KG1 (cell line): ENCODE measurements at regions not wholly inside any gene's neighbourhood (a gene's known extent, or its start where the extent isn't known, plus 50 kb on each side); places are given as distances from the start of the nearest gene placed in this dataset.

Experiments
- DNase-seq: peaks from one replicate; lab custom pipeline; 2025; lab: John Stamatoyannopoulos, UW

DNA sequence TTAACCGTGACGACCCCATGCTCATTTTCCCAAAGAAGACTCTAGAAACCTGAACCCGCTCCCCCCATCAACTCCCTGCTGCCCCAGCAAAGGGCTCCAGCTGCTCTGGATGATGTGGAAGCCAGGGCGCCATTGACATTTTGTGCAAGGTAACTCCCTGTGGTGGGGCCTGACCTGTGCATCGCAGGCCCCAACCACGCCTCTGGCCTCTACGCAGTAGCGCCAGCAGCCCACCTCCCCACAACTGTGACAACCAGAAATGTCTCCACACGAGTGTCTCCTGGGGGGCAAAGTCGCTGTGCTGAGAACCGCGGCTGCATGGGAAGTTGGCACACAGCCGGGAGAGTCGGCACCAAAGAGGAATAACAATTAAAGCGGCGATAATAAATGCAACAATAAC lies 86.9 kb upstream of the PRR5 start:
- DNase-seq = no peak

DNA sequence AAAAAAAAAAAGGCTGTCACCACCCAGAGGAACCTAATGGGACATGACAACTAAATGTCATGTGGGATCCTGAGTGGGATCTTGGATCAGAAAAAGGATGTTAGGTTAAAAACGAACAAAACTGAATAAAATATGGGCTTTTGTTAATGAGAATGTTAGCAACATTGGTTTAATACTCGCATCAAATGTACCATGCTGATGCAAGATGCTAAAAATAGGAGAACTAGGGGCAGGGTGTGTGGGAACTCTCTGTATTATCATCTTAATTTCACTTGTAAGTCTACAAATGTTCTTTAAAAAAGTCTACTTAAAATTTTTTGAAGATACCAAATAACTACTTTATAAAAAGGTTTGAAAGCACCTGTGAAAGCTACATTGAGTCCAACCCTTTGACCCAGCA lies 88.8 kb upstream of the PRR5 start:
- no peak for DNase-seq

GRCh38 chr22:44611880-44612496 lies 90.0 kb upstream of the PRR5 start:
- no peak for DNase-seq

DNA sequence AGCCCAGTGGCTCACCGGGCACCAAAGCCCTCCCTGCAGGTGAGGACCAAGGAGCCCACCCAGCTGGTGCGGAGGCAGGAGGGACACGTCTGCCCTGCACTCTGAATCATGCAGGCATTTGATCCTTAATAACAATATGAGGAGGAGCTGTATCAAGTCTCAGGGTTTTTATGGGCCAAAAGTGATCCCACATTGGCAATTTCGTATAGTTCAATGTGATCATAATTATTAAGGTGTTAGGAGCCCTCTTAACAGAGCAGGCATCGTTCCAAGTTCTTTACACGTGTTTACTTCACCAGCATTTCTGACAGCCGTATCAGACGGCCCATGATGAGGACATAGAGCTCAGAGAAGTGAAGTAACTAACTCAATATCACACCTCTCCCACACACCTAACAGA lies 91.9 kb upstream of the PRR5 start:
- no peak for DNase-seq

GRCh38 chr22:44609400-44609988 lies 92.5 kb upstream of the PRR5 start:
- no peak for DNase-seq

DNA sequence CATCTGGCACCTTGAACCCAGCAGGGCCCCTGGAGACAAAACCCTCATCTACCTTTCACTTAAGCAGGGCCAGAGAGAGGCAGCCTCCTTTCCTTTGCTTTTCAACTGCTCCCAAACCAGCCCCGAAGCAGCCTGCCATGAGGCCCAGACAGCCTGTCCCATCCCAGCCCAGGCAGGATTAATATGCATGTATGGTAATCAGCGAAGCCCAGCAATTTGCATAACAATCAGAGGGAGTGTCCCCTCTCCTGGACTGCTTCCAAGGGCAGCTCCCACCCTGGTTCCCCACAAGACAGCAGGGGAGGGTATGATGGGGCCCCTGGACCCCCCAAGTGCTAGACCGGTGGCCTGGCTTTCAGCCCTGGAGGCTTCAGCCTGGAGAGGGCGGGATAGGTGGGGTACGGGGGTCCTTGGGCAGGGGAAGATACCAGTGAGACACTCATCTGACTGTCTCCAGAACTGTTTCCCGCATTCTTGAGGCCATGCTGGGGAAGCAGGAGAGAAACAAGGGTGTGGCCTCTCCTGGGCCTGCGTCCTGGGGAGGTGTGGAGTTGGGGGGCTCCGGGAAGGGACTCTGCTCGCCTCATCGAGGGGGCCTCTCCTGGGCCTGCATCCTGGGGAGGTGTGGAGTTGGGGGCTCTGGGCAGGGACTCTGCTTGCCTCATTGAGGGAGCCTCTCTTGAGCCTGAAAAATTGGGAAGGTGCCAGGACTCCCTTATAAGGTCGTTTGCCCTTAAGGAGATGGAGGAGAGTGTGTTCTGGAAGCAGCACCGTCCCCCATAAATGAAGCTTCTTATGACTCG lies 93.2 kb upstream of the PRR5 start:
- no peak for DNase-seq

DNA sequence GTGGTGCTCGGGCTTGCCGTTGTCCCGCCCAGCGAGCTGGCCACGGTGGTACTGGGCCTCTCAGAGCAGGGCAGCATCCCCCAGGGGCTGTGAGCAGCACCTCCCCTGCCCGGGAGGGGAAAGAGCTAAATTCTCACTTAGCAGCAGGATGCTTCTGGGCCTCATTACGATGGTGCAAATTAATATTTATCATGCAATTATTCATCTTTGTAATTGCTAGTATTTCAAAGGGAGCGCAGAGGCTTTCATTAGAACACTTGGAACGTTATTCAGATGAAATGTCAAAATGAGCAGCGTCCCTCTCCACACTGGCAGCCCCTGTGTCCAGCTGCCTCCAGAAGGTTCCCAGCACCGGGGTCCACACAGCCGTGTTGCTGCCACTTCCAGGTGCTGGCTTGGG lies 95.9 kb upstream of the PRR5 start:
- DNase-seq = no peak

DNA sequence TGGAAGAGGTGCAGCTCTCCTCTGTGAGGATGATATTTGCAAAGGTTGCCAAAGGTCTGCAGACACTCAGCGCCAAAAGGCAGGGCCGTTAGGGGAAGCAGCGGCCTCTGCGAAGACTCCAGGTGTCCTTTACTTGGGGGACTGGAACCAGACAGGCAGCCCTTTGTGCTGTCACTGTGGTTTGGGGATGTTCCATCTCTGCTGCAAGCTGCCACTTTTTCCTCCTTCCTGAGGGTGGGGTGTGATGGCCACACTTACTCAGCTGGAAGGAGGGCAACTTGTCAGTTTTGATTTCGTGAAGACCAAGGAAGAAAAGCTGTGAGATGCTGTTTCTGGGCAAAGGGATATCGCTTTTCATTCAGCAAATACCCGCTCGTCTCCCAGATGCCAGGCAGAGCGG lies 96.5 kb upstream of the PRR5 start:
- no peak for DNase-seq

- no peak for DNase-seq
These were observed 97.0 kb upstream of the PRR5 start for GRCh38 chr22:44604991-44605390.

DNA sequence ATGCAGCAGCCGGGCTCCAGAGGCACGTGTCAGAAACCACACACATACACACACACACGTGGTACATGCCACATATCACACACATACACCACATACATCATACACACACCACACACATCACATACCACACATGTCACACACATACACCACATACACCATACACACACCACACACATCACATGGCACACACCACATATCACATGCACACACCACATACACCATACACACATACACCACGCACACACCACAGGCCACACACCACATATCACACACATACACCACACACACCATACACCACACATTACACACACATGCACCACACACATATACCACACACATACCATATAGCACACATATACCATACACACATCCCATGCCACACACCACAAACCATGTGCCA lies 97.5 kb upstream of the PRR5 start:
- DNase-seq = no peak

GRCh38 chr22:44603767-44604166 lies 98.2 kb upstream of the PRR5 start:
- DNase-seq = no peak

GRCh38 chr22:44601725-44602124 lies 100.3 kb upstream of the PRR5 start:
- DNase-seq = no peak

DNA sequence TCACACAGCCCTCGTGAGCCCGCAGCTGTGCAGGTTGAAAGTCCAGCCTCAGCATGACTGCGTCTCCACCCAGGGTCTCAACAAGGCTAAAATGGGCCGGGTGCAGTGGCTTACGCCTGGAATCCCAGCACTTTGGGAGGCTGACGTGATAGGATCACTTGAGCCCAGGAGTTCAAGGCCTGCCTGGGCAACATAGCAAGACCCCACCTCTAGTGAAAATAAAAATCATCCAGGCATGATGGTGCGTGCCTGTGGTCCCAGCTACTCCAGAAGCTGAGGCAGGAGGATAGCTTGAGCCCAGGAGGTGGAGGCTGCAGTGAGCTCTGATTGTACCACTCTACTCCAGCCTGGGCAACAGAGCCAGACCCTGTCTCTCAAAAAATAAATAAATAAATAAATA lies 100.8 kb upstream of the PRR5 start:
- no peak for DNase-seq

DNA sequence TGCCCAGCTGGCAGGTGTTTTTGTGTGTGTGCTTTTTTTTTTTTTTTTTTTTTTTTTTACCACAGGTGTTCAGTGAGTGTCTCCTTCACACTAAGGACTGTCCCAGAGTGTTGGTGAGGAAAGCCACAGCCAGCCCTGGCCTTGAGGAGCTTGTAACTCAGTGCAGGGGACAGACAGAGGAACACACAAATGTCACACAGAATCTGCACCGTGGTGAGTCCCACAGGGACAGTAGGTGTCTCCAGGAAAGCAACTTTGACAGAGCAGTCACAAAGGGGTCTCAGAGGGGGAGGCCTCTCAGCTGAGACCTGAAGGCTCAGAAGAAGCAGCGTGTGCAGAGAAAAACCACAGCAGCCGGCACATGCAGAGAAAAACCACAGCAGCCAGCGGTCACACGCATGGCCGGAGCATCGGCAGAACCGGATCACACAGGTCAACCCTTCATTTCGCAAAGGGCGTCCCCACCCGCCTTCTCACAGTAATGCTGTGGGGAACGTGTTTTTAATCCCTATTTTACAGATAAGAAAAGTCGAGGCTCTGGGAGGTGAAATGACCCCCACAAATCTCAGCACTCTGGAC lies 101.7 kb upstream of the PRR5 start:
- no peak for DNase-seq

DNA sequence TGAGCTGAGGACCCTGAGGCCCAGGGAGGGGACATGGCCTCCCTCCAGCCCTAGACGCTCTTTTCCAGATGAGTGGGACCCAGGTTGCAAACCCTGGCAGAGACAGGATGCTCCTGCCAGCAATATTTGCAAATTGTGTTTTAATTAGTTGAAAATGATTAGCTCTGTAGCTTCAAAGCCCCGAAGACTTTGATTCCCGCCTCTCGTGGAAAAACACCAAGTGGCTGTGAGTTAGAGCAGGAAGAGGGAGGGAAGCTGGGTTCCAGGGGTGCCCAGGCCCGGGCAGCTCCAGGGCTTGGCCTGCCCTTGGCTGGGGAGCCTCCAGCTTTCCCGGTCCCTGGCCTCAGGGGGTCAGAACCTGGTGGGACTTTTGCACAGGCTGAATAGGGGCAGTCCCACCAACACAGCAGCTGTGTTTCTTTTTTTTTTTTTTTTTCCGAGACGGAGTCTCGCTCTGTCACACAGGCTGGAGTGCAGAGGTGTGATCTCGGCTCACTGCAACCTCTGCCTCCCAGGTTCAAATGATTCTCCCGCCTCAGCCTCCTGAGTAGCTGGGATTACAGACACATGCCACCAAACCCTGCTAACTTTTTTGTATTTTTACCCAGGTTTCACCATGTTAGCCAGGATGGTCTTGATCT lies 101.6 kb upstream of the RTL6 start:
- DNase-seq = no peak

DNA sequence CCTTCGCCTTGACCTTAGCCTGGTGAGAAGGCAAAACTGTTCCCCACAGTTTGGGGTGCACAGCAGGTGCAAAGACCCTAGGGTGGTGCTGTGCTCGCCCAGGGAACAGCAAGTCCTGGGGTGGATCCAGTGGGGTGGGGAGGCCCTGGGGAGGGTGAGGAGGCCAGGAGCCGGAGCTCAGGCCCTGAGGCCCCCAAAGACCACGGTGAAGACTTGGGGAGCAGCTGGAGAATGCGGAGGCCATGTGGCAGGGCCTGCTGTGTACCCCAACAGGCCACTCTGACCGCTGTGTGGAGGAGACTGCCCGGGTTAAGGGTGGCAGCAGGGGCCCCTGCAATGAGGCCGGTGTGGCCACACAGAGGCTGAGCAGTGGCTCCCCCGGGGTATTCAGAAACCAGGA lies 101.1 kb upstream of the RTL6 start:
- no peak for DNase-seq

GRCh38 chr22:44597616-44598015 lies 99.6 kb upstream of the RTL6 start:
- no peak for DNase-seq

DNA sequence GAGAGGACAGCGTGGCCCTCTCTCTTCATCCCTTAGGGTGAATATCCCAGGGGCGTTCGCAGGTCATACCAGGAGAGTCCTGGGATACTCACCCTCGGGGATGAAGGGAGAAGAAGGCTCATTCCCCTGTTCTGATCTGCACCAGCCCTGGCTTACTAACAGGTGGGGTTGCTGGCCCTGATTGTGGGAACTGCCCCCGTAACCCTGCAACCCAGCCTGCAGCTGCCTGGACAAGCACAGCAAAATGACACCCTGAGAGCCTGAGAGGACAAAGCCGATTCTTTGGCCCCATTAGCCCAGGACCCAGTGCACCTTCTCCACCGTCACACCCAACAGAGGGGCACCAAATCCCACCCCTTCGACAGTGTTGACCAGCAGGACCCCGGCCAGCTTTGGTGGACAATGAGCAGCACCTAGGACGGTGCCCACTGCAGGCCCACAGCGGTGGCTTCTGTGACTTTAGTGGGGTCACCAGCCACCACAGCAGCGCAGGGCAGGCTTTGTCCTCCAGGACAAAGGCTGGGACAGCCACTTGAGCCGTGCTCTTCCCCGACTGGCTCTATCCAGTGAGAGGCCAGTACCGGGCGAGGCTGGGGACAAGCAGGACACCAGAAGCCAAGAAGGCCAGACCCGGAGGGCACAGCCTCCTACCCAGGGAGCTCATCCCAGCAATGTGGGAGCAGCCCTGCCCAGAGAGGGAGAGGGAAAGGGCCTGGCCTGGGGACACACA lies 98.5 kb upstream of the RTL6 start:
- no peak for DNase-seq

DNA sequence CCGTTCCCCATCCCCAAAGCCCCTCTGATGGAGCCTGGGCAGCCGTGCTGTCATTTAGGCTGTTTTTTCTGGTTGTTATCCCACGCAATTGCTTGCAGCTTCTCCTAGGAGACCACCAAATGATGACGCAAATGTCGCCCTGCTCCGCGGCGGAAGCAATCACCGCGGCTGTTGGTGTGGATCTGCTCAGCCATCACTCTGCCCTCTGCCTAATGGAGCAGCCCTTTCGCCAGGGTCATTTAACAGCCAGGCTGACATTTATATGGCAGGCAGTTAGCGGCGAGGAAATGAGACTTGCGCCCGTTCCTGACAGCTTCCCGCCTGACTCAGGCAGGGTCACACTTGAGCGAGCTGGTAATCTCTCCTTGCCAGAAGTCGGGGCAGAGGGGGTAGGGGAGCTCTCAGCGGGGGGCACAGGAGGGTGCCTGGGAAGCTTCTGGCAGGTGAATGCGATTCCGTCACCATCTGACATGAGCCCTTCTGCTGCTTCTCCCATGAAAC lies 97.9 kb upstream of the RTL6 start:
- DNase-seq = no peak

GRCh38 chr22:44594951-44595350 lies 96.9 kb upstream of the RTL6 start:
- no peak for DNase-seq

GRCh38 chr22:44592824-44593148 lies 94.8 kb upstream of the RTL6 start:
- DNase-seq = no peak
